Pancreas (tissue), 10 donors: ENCODE measurements at regions not wholly inside any gene's neighbourhood (a gene's known extent, or its start where the extent isn't known, plus 50 kb on each side); places are given as distances from the start of the nearest gene placed in this dataset.
"Not testable (repeated sequence)": the region's sequence is repeated elsewhere in the genome, so short reads cannot be mapped to it uniquely, and the experiment has no call there.

Source experiments
- ATAC-seq, 4 donors: fragments of 200-7000 bp; cut with Tn5 transposase; one replicate each; pipeline versions ENCODE4 v1.8.0 to v1.9.1; 2020; ENCODE audit warnings: mild to moderate bottlenecking in 4 of 4, moderate library complexity in 4 of 4
- DNase-seq, 6 donors: peaks; one replicate each; pipeline ENCODE4 v3.0.0-alpha.2; 2020
- FAIRE-seq: peaks from 2 replicates; lab custom pipeline; 2012; peaks lifted over from hg19 to GRCh38; lab: Jason Lieb, UNC
- H3K27ac ChIP-seq, 4 donors: fragments of 200-600 bp; sonication (generic); 1 replicate in 3 of 4; 2 replicates in 1 of 4; pipeline versions ENCODE4 v1.5.0 to v1.8.0; 2020
- H3K27me3 ChIP-seq, 4 donors: fragments of 200-600 bp; one replicate each; pipeline ENCODE4 v1.8.0; 2021
- H3K36me3 ChIP-seq, 3 donors: fragments of 200-600 bp; sonication (generic) in 1 of 3; one replicate each; pipeline versions ENCODE4 v1.5.0 to v1.8.0; 2020 to 2021
- H3K4me1 ChIP-seq, 3 donors: fragments of 200-600 bp; one replicate each; pipeline ENCODE4 v1.8.0; 2021
- H3K4me3 ChIP-seq, 4 donors: fragments of 200-600 bp; sonication (generic) in 2 of 4; one replicate each; pipeline versions ENCODE4 v1.5.0 to v1.8.0; 2020 to 2021
- H3K9me3 ChIP-seq, 4 donors: fragments of 200-600 bp; one replicate each; pipeline ENCODE4 v1.8.0; 2021
- CTCF ChIP-seq, 4 donors: fragments of 200-600 bp; sonication (generic) in 3 of 4; IDR thresholded peaks; one replicate each; pipeline versions ENCODE4 v1.5.0 to v1.8.0; 2021; ENCODE audit warnings: antibody characterized with exemption in 4 of 4
- WGBS, 2 donors: extraction: QIAGEN DNeasy Blood & Tissue Kit; methylation state at CpG; one replicate each; pipeline ENCODE4 v1.1.7; 2013; 5-methylcytosine and 5-hydroxymethylcytosine counted together
- intact Hi-C, 3 donors: fragments of 100-400 bp; cut with DNase I; formaldehyde crosslinking; loops; one replicate each; pipeline versions ENCODE4 v1.11.1 to v1.14.2; 2022
- donor health status: healthy with polysubstance abuse.
- donor health status: DM: no; HTN: no; CAD: no; lungs with moderate emphysema.
- donor health status: DM: no; HTN: no; CAD: no.
- donor health status: control.
- donor health status: control.
- donor health status: Bipolar disorder and iron deficiency.
- donor health status: DM: yes; HTN: yes; CAD: no.
- donor health status: DM: no; HTN: no; CAD: no.
- donor health status: DM: no; HTN: no; CAD: no.
- donor health status: DM: yes; HTN: yes; CAD: no.

GRCh38 chr3:185306286-185306685, 52.4 kb upstream of the EHHADH start:
- H3K27me3 ChIP-seq, intact Hi-C loops, H3K9me3 ChIP-seq, H3K36me3 ChIP-seq, H3K4me1 ChIP-seq, ATAC-seq, H3K4me3 ChIP-seq, DNase-seq, FAIRE-seq, H3K27ac ChIP-seq: not testable (repeated sequence)

GRCh38 chr3:185306847-185307246, 53.0 kb upstream of the EHHADH start:
- H3K4me3 ChIP-seq, result no peak overlapping the region
- DNase-seq (no peak), FAIRE-seq (no peak), ATAC-seq (no peak)
- no peak overlapping the region for H3K27ac ChIP-seq
- H3K27me3 ChIP-seq, result no peaks in the 10 kb centered on the region
- H3K9me3 ChIP-seq, result no peaks in the 10 kb centered on the region
- H3K4me1 ChIP-seq, result peaks cover 0 to 2% (median 0%) of the 10 kb centered on the region in 3 donors
- no peak for TF ChIP-seq CTCF (IDR thresholded peaks at IDR 0.05)
- no peaks in the 10 kb centered on the region for H3K36me3 ChIP-seq
- 96 to 97% methylated on average over 3 of the region's 3 CpGs for WGBS, 2 donors
- intact Hi-C loops, result no loop called here

- Histone ChIP-seq H3K4me1 (peaks cover 0 to 7% (median 0%) of the 10 kb centered on the region in 3 donors), H3K4me3 (no peak overlapping the region), H3K27me3 (no peaks in the 10 kb centered on the region), H3K36me3 (no peaks in the 10 kb centered on the region), H3K27ac (no peak overlapping the region), H3K9me3 (no peaks in the 10 kb centered on the region)
- peak; percentile 53 to 94 (median 89) for ATAC-seq
- no peak for FAIRE-seq
- WGBS, 2 donors, result 82 to 89% methylated on average over 2 of the region's 2 CpGs
- TF ChIP-seq CTCF (IDR thresholded peaks at IDR 0.05), result peak; percentile 50 to 54 (median 52)
- intact Hi-C loops, result no loop called here
- peak in 4 of 6 donors; percentile 21 to 73 (median 46) for DNase-seq
Observed at GRCh38 chr3:185308126-185308754, 54.4 kb upstream of the EHHADH start.

GRCh38 chr3:185309302-185309701, 53.6 kb upstream of the MAP3K13 start:
- no peak for ATAC-seq
- H3K4me3 ChIP-seq, result no peak overlapping the region
- FAIRE-seq, result no peak
- peaks cover 0 to 7% (median 0%) of the 10 kb centered on the region in 3 donors for H3K4me1 ChIP-seq
- intact Hi-C loops, result no loop called here
- TF ChIP-seq CTCF (IDR thresholded peaks at IDR 0.05), result no peak
- WGBS, 2 donors, result 68 to 71% methylated on average over 4 of the region's 4 CpGs
- H3K9me3 ChIP-seq, result no peaks in the 10 kb centered on the region
- H3K27ac ChIP-seq, result no peak overlapping the region
- DNase-seq, result no peak
- no peaks in the 10 kb centered on the region for H3K27me3 ChIP-seq
- H3K36me3 ChIP-seq, result no peaks in the 10 kb centered on the region

- no peak overlapping the region for H3K27ac ChIP-seq
- FAIRE-seq (no peak), DNase-seq (no peak), ATAC-seq (no peak)
- no peaks in the 10 kb centered on the region for H3K36me3 ChIP-seq
- WGBS, 2 donors, result 83 to 89% methylated on average over 3 of the region's 3 CpGs
- peaks cover 0 to 7% (median 0%) of the 10 kb centered on the region in 3 donors for H3K4me1 ChIP-seq
- no peaks in the 10 kb centered on the region for H3K9me3 ChIP-seq
- H3K27me3 ChIP-seq, result no peaks in the 10 kb centered on the region
- intact Hi-C loops, result no loop called here
- TF ChIP-seq CTCF (IDR thresholded peaks at IDR 0.05), result no peak
- H3K4me3 ChIP-seq, result no peak overlapping the region
Observed at GRCh38 chr3:185309795-185310194, 53.1 kb upstream of the MAP3K13 start.
